HG03064 (cell line): ENCODE measurements at regions not wholly inside any gene's neighbourhood (a gene's known extent, or its start where the extent isn't known, plus 50 kb on each side); places are given as distances from the start of the nearest gene placed in this dataset.

ENCODE experiments used
- ATAC-seq: cut with Tn5 transposase; IDR thresholded peaks from one replicate; pipeline ENCODE4 v1.9.1; 2021; ENCODE audit warnings: low read depth; ENCODE audit not compliant: unreplicated experiment

- no peak for ATAC-seq
These were observed 91.2 kb upstream of the KAZN start for GRCh38 chr1:14507262-14507661.

GRCh38 chr1:14508613-14509012 lies 89.9 kb upstream of the KAZN start:
- ATAC-seq: no peak

- no peak for ATAC-seq
These were observed 87.3 kb upstream of the KAZN start for GRCh38 chr1:14511166-14511680.

- ATAC-seq: no peak
These were observed 86.5 kb upstream of the KAZN start for GRCh38 chr1:14511796-14512585.

- ATAC-seq: no peak
These were observed 85.4 kb upstream of the KAZN start for GRCh38 chr1:14513111-14513510.

- ATAC-seq: no peak
These were observed 83.7 kb upstream of the KAZN start for GRCh38 chr1:14514739-14515138.

GRCh38 chr1:14516974-14517840 lies 81.3 kb upstream of the KAZN start:
- no peak for ATAC-seq

- no peak for ATAC-seq
These were observed 80.7 kb upstream of the KAZN start for GRCh38 chr1:14517841-14518180.

- ATAC-seq: no peak
These were observed 78.5 kb upstream of the KAZN start for GRCh38 chr1:14519976-14520375.

- ATAC-seq: no peak
These were observed 77.8 kb upstream of the KAZN start for GRCh38 chr1:14520514-14521163.

- ATAC-seq: no peak
These were observed 76.9 kb upstream of the KAZN start for GRCh38 chr1:14521622-14522021.

GRCh38 chr1:14522077-14522925 lies 76.2 kb upstream of the KAZN start:
- no peak for ATAC-seq

GRCh38 chr1:14522926-14523241 lies 75.6 kb upstream of the KAZN start:
- no peak for ATAC-seq

GRCh38 chr1:14524826-14525636 lies 73.5 kb upstream of the KAZN start:
- no peak for ATAC-seq

GRCh38 chr1:14529475-14529874 lies 69.0 kb upstream of the KAZN start:
- ATAC-seq: no peak

GRCh38 chr1:14531519-14531918 lies 67.0 kb upstream of the KAZN start:
- ATAC-seq: no peak

- no peak for ATAC-seq
These were observed 62.7 kb upstream of the KAZN start for GRCh38 chr1:14535619-14536355.

- no peak for ATAC-seq
These were observed 60.1 kb upstream of the KAZN start for GRCh38 chr1:14538335-14538734.

- ATAC-seq: no peak
These were observed 59.2 kb upstream of the KAZN start for GRCh38 chr1:14539309-14539708.
